GM11168 (cell line): ENCODE measurements at regions not wholly inside any gene's neighbourhood (a gene's known extent, or its start where the extent isn't known, plus 50 kb on each side); places are given as distances from the start of the nearest gene placed in this dataset.

Source experiments
- in situ Hi-C: fragments of 300-500 bp; cut with MboI; formaldehyde crosslinking; loops from one replicate; pipeline ENCODE4 v1.12.0; 2022; ENCODE audit warnings: low sequenced_read_pairs; ENCODE audit not compliant: unreplicated experiment

DNA sequence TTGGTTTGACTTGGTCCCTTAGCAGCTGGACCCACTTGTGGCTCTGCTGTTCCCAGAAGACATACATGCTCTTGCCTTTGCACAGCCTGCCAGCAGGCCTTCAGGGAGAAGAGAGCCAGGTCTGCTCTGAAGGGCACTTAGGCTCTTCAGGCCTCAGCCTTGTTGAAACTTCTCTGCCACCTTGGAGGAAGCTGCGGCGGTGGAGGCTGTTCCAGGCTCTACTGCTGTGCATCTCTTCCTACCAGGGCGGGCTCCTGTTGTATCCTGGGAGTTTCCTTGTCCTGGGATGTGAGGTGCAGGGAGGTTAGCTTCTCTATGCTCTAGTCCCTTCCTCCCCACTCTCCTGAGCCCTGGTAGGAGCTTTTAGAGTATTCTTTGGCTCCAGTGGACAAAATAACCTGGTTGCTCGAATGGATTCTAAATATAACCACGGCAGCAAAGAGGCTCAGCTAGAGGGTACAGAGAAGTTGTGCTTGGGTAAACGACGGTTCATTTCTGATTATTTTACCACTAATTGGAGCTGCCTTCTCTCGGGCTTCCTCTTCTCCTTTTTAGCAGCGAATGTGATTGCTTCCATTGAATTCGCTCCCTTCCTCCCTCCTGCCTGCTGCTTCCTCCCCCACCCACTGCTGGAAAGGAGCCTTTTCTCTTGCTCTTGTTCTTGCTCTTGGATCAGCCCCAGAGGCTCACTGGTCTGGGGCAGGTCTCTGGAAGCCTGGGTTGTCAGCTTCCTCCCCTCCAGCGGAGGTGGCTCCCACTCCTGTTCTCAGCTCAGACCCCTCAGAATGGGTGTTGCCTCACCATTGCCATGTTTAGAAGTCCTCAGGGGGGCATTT lies 126.6 kb upstream of the CACNA1E start:
- in situ Hi-C loops = no loop called here

DNA sequence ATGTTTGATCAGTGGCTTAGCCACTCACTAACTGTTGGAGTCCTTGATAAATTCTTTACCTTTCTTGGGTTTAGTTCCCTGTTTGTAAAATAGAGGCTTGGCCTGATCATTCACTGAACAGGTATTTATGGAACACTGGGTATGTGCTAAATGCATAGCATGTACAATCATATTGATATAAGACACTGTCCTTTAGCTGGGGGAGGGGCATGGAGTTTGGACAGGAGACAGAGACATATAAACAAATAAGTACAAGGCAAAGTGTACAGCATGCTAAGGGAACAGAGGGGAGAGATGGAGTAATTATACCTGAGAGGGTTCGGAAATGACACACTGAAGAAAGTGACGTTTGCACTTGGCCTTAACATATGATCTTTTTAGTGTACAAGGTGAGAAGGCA lies 124.3 kb upstream of the CACNA1E start:
- in situ Hi-C loops = no loop called here

DNA sequence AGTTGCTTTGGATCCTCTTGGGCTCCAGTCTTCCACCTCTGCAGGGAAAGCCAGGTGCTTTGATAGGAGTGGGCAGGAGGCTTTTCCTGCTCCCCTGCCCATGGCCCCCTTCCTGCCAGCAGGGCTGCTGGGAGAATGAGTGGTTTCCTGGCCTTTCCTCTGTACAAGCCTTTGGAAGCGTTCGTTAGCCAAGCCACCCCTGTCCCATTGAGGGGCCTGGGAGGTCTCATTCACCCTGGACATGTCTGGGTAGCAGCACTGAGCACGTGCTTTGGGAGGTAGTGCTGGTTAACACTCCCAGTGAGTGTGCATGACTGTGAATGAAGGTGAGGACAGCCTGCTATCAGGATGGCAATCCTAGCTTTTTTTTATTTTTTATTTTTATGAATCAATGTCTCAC lies 118.5 kb upstream of the CACNA1E start:
- in situ Hi-C loops = no loop called here

DNA sequence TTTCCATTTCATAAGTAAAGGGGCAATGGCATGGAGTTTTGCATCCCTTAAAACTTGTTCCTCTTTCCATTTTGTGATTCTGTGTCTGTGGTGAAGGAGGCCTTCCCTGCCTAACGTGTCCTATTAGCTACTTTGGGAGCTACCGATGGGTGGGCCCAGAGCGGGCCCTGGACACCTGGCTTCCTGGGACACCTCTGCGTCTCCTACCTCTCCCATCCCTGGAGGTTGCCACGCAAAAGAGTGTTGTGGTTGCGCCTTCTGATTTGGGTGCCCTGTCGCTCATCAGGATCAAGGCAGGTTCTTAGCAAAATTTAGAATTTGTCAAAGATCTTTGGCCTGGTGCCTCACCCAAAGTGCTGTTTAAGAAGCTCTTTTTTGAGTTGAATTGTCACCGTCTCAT lies 116.4 kb upstream of the CACNA1E start:
- in situ Hi-C loops = no loop called here

DNA sequence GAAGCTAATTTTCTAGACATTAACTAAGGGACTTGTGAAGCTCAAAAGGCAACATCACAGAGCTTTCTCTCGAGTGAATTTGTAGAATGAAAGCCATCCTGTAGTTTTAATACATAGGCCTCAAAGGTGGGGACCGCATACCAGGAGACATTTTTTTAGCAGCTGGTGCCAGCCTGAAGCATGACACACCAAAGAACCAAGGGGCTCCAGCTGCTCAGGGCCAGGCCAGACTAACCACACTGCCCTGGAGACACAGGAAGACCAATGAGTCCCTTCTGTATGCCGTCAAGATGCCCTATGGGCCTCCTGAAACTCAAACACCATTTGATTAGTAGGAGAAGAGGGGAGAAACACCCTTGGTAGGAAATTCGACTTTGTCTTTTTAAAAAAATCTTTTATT lies 113.9 kb upstream of the CACNA1E start:
- in situ Hi-C loops = no loop called here

DNA sequence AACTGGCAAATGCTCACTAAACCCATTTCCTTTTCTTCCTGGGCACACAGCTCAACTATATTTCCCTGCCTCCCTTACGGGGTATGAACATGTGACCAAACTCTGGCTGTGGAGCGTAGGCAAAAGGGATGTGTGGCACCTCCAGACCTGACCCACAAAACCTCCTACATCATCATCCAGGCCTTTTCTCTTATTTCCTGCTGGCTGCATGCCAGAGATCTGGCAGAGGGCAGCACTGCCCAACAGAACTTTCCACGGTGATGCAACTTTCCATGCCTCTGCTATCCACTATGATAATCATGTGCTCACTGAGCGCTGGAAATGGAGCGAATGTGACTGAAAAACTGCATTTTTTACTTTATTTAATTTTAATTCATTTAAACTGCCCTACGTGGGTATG lies 99.6 kb upstream of the CACNA1E start:
- in situ Hi-C loops = no loop called here

DNA sequence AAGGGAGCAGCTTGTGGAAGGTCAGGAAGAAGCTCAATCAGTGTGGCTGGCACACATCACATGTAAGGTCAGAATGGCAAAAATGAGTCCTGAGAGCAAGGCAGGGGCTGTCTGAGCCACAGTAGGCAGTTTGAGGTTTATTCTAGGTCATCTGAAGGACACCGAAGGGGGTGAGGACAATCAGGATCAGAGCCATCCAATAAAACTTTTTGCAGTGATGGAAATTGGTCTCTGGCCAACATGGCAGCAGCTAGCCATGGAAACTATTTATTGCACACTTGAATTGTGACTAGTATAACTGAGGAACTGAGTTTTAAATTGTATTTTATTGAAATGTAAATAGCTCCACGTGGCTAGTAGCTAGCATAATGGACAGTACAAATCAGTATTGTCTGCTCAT lies 97.0 kb upstream of the CACNA1E start:
- in situ Hi-C loops = no loop called here

DNA sequence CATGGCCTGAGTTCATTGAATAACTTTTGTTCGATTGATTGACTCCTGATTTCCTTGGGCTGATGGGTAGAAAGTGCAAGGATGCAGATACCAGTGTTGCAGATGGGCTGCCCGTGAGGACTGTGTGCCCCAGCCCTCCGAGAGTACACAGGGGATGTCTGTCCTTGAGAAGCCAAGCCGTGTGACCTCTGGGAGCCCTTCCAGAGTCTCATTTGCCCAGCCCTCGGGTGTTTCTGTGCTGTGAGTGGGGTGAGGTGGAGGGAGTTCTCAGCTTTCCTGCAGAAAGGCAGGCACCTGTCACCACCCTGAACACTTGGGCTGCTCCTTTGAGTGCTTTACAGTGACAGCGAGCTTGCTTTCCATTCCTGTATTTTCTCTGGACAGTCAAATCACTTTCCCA lies 96.4 kb upstream of the CACNA1E start:
- in situ Hi-C loops = no loop called here

DNA sequence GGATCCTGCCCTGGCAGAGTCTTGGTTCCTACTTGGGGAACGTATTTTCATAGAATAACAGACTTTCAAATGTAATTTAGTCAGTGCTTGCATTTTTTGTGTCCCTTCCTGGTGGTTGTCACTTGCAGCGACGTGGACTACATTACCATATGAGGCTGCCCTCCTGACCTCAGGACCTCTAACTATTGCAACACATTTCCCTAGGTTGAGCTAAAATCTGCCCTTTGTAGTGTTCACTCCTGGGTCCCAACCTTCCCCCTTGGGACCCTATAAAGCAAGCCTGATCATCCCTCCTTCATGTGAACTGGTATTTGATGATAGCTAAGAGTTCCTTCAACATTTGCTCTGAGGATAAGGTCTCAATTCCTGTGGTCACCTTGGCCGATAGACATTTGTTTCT lies 95.6 kb upstream of the CACNA1E start:
- in situ Hi-C loops = no loop called here

DNA sequence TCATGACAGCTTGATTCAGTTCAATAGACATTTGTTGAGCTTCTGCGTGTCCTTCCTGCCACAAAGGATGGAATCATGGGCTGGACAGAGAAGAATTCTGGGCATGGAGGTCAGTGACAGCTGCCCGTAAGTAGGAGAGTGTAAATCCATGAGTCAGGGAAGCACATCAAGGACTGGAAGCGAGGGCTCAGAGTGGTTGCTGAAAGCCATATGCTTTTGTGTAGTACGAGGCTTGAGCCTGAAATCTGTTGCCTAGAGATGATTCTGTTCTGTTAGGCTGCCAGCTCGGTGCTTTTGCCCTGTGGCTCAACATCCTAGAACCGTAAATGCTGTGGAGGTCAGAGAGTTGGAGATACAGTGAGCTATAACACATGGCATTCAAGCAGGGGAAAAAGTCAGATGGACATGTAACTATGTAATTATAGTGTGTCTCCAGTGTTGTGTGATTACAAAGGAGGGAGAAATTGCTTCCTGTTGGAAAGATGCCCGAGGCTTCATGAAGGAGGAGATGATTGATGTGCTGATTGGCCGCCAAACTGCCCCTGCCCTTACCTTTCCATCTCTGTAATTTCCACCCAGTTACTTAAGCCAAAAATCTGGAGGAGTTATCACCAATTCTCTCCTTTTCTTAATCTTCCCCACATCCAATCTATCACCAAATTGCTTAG lies 92.8 kb upstream of the CACNA1E start:
- in situ Hi-C loops = no loop called here

DNA sequence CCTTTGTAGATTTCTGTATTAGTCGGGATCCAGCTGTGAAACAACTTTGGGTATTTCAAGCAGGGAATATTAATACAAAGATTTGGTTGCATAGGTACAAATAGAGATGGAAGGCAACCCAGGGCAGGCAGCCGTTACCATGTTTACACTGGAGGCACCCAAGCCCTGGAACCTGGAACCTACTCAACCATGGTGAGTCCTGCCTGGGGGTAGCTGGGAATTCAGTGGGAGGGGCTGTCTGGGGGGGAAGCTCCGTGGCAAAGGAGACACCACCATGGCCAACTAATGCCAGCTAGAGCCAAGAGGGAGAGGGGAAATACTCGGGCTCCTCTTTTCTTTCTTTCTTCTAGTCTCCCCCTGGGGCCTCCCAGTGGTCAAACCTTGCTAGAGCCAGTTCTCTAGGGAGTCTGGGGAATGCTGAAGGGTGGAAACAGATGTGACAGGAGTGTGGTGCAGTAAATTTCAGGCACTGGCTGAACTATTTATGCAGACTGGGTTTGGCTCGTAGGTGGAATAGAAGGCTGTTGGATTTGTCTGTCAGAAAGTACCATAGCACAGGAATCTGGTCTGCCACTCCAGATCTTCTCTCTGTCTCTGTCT lies 91.9 kb upstream of the CACNA1E start:
- in situ Hi-C loops = no loop called here

DNA sequence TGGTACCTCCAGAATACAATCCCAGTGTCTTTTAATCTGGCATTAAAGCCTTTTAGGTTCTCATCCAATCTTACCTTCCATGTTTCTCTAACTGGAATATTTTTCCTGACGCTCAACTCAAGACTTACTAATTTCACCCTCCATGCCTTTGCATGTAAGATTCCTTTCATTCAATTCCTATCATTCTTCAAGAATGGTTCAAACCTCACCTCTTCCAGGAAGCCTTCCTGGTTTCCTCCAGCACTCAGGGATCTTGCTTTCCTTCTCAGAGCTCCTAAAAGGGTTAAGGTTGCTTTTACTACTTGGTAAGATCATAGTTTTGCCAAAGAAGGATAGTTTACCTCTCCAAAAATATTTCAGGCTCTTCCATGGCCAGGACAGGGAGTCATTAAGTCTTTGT lies 91.2 kb upstream of the CACNA1E start:
- in situ Hi-C loops = no loop called here

DNA sequence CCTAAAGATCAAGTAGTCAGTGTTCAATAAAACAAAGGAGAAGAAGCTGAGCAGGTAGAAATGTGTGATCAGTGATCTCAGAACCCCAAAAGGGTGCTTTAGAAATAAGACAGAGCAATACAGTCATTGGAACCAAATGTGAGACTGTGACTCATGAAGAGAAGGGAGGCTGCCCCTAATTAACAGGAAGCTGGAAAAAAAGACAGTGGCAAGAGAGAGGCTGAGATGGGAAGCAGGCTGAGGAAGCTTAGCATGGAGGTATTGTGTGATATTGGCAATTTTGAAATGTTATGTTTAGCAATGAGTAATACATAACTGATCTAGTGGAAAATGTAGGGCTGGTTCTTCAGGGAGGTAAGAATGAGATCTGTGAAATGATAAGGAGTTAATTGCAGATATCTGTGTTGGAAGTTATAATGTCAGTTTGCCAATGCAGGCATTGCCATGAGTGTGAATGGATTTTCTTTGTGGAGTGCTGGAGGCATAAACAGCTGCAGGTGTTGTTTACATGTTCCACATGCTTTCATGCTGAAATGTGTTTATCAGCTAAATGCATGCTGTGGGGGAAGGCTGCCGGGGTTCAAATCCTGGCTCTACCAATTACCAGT lies 90.6 kb upstream of the CACNA1E start:
- in situ Hi-C loops = no loop called here

DNA sequence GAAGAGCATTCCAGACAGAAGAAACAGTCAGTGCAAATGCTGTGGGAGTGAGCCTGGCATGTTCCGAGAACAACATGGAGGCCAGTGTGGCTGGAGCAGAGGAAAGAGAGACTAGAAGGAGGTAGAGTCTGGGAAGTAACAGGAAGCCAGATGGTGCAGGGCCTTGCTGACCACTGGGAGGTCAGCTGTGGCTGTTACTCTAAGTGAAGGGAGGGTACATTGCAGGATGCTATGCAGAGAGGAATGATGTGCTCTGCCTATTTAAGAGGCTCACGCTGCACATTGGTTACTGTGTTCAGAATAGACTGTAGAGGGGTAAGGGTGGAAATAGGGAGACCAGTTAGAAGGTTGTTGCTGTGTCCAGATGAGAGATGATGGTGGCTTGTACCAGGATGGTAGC lies 88.6 kb upstream of the CACNA1E start:
- in situ Hi-C loops = no loop called here

DNA sequence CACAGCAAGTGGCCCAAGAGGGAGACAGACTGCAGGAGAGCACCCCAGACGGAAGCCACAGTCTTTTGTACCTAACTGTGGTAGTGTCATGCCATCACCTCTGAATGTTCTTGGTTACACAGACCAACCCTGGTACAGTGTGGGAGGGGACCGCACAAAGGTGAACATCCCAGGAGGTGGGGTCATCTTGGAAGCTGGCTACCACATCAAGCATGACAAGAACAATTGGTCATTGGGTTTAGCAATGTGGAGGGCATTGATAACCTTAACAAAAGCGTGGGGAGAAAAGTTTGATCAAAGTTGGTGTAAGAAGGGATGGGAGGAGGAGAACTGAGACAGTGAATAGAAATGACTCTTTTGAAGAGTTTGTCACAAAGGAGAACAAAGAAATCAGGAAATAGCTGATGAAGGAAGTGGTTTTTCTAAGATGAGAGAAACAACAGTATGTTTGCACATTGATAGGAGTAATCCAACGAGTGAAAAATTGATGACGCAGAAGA lies 87.1 kb upstream of the CACNA1E start:
- in situ Hi-C loops = no loop called here

DNA sequence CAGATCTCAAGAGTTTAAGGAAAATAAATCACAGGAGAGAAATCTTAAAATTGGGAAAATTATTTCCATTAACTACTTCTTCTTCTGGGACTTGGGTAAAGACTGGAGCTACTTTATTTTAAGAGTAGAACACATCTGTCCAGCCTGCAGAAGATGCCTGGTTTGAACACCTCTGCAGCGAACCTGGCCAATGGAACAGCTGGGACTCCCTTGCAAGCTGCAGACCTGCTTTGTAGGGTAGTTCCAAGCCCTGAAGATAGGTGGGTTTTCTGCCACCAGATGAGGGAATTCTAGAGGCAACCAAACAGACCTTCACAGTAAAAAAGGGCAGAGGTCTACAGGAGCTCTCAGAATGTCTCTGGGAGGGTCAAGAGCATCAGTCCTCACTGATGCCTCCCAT lies 86.5 kb upstream of the CACNA1E start:
- in situ Hi-C loops = no loop called here

DNA sequence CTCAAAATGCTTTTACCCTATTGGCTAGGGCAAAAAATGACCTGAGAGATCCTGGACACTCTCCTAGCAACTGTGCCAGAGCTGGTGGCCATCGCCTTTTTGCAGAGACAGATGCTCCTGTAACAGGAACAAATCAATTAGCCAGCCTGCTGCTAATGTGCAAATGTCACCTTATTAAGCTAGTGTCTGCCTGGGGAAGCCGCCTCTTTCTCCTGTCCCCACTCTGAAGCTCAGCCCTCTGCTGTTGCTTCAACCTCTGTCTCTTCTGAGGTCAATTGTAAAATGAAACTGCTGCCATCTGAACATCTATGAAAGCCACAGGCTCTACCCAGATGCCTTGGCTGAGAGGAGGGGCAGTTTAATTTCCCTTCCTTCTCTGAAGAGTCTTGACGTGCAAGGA lies 85.5 kb upstream of the CACNA1E start:
- in situ Hi-C loops = no loop called here

DNA sequence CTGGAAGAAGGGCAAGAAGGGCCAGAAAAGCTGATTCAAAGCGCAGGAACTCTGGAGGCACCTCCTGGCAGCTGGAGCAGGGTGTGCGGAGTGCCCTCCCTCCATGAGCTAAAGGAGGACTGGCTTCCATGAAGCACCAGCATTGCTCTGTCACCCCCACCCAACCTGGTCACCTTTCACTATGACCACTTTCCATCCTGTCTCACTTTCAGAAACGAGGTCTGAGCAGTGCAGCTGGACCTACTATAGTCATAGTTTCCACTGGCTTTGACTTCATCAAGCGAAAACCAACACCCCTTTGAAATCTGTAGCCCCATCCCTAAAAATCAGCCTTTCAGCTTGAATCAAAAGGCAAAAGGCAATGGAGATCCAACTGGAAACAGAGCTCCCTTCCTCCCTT lies 84.8 kb upstream of the CACNA1E start:
- in situ Hi-C loops = no loop called here

DNA sequence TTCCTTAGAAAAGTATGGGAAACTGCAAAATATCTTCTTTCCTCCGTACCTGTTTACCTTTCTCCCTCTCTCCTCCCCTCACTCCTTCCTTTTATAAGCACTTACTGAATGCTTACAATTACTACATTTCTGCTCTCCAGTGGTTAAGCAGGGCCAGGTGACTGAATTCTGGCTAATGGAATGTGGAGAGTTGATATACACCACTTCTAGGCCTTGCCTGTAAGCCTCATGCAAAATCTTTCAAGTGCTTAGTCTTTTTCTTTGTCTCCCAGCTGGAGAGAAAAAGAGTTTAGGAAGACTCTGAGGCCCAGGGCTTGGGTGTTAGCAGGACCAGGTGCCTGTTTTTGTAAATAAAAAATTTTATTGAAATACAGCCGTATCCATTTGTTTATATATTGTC lies 77.7 kb upstream of the CACNA1E start:
- in situ Hi-C loops = no loop called here

DNA sequence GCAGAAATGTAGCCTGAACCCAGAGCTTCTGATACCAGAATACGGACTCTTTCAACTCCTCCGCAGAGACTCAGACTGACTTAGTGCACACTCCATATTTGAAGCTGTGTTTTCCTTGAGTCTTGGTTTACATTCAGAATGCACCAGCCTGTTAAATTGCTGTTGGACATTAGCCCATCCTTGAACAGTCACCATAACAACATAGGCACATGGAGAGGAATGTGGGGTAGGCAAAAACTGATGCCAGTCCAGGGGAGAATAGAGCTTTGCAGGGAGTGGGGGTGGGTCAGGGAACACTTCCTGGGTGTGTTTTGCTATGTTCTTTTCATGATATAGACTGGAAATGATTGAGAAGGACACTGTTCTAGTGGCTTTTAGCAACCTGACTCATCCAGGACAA lies 76.3 kb upstream of the CACNA1E start:
- in situ Hi-C loops = no loop called here

DNA sequence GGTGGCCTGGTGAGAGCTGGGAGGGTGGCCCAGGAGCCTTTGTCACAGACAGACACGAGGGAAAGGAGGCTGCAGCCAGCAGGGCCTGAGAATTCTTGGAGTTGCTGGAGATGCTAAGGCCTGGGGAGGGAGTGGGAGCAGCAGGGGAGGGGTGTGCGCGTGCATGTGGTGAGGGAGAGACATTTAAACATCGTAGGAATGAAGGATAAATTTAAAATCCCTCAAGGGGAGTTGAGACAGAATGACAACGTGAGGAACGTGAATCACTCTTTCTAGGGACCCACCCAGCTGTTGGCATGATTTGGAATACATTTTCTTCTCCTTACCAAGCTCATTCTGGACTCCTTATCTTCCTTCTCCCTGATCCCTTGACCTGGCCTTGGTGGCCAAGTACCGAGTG lies 73.3 kb upstream of the CACNA1E start:
- in situ Hi-C loops = no loop called here
